ENCODE measurements at regions not wholly inside any gene's neighbourhood (a gene's known extent, or its start where the extent isn't known, plus 50 kb on each side); places are given as distances from the start of the nearest gene placed in this dataset.

GRCh38 chr15:95559875-95560394, 770.6 kb upstream of the NR2F2 start:
- DNase-seq (ENCODE audit: low read depth) = peak; percentile 91

- DNase-seq (ENCODE audit: low read depth) = no peak
Measured at GRCh38 chr15:95561463-95561862, 769.0 kb upstream of the NR2F2 start.

GRCh38 chr15:95563634-95564033, 766.9 kb upstream of the NR2F2 start:
- DNase-seq (ENCODE audit: low read depth) = no peak

- DNase-seq (ENCODE audit: low read depth) = no peak
Measured at GRCh38 chr15:95565016-95565600, 765.4 kb upstream of the NR2F2 start.

GRCh38 chr15:95565690-95566089, 764.8 kb upstream of the NR2F2 start:
- no peak for DNase-seq (ENCODE audit: low read depth)

- DNase-seq (ENCODE audit: low read depth) = no peak
Measured at GRCh38 chr15:95567686-95568085, 762.8 kb upstream of the NR2F2 start.

GRCh38 chr15:95574053-95574452, 756.4 kb upstream of the NR2F2 start:
- no peak for DNase-seq (ENCODE audit: low read depth)

GRCh38 chr15:95577927-95578326, 752.6 kb upstream of the NR2F2 start:
- no peak for DNase-seq (ENCODE audit: low read depth)

GRCh38 chr15:95580121-95580520, 750.4 kb upstream of the NR2F2 start:
- DNase-seq (ENCODE audit: low read depth) = no peak

GRCh38 chr15:95581595-95581994, 748.9 kb upstream of the NR2F2 start:
- no peak for DNase-seq (ENCODE audit: low read depth)

- DNase-seq (ENCODE audit: low read depth) = no peak
Measured at GRCh38 chr15:95584088-95584487, 746.4 kb upstream of the NR2F2 start.

GRCh38 chr15:95588056-95588455, 742.4 kb upstream of the NR2F2 start:
- DNase-seq (ENCODE audit: low read depth) = no peak

- no peak for DNase-seq (ENCODE audit: low read depth)
Measured at GRCh38 chr15:95590533-95591044, 739.9 kb upstream of the NR2F2 start.

GRCh38 chr15:95591270-95591669, 739.2 kb upstream of the NR2F2 start:
- DNase-seq (ENCODE audit: low read depth) = no peak

- no peak for DNase-seq (ENCODE audit: low read depth)
Measured at GRCh38 chr15:95591886-95592285, 738.6 kb upstream of the NR2F2 start.

GRCh38 chr15:95594496-95594895, 736.0 kb upstream of the NR2F2 start:
- no peak for DNase-seq (ENCODE audit: low read depth)

- DNase-seq (ENCODE audit: low read depth) = no peak
Measured at GRCh38 chr15:95595759-95596158, 734.7 kb upstream of the NR2F2 start.

GRCh38 chr15:95596496-95596895, 734.0 kb upstream of the NR2F2 start:
- DNase-seq (ENCODE audit: low read depth) = no peak

- no peak for DNase-seq (ENCODE audit: low read depth)
Measured at GRCh38 chr15:95598251-95598855, 732.1 kb upstream of the NR2F2 start.

- DNase-seq (ENCODE audit: low read depth) = no peak
Measured at GRCh38 chr15:95600367-95600766, 730.1 kb upstream of the NR2F2 start.

- no peak for DNase-seq (ENCODE audit: low read depth)
Measured at GRCh38 chr15:95600884-95601283, 729.6 kb upstream of the NR2F2 start.

GRCh38 chr15:95601525-95601924, 729.0 kb upstream of the NR2F2 start:
- DNase-seq (ENCODE audit: low read depth) = no peak

- DNase-seq (ENCODE audit: low read depth) = no peak
Measured at GRCh38 chr15:95603802-95604201, 726.7 kb upstream of the NR2F2 start.

GRCh38 chr15:95604634-95605036, 725.9 kb upstream of the NR2F2 start:
- DNase-seq (ENCODE audit: low read depth) = peak; percentile 62

All from RPMI7951 (cell line).